ENCODE measurements at regions not wholly inside any gene's neighbourhood (a gene's known extent, or its start where the extent isn't known, plus 50 kb on each side); places are given as distances from the start of the nearest gene placed in this dataset.

DNA sequence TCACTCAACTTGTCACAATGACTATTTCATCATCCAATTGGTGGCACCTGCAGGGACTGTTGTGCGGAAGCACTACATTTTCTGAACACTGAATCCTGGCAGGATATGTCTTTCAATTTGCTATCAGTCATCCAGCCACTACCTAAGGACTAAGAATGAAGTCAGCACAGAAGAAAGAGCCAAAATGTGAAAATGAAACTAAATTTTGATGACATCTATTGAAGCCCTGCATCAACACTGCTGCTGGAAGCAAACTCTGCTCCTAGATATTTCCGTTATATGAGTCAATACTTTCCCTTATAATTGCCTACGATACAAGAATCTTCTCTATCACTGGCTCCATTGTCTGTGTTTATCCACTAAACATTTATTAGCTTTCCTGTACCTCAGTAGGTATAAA lies 917.9 kb downstream of the RAPGEF2 start:
- Histone ChIP-seq H3K79me2 (ENCODE audit: control insufficient read depth in 1 of 2, insufficient read depth in 2 of 2, low read length in 2 of 2) (no peaks in the 10 kb centered on the region), H4K5ac (ENCODE audit: insufficient read length, low read depth, low read length) (no peak overlapping the region), H3K56ac (replicated peaks; ENCODE audit: insufficient read length, low read depth, low read length) (no peak overlapping the region), H3K14ac (ENCODE audit: insufficient read length) (no peak overlapping the region), H3K18ac (ENCODE audit: extremely low read depth, low read length) (no peak overlapping the region), H2BK120ac (replicated peaks; ENCODE audit: low read depth, low read length) (no peak overlapping the region), H2BK12ac (ENCODE audit: low read depth, low read length) (no peak overlapping the region), H4K8ac (ENCODE audit: extremely low read depth, insufficient read depth, low read length) (no peak overlapping the region), H3K4ac (replicated peaks; ENCODE audit: insufficient read length, low read depth, low read length) (no peak overlapping the region), H3K36me3 (ENCODE audit: control insufficient read depth in 2 of 4, insufficient read depth in 4 of 4, low read length in 3 of 4) (peaks cover 0 to 2% (median 0%) of the 10 kb centered on the region in 4 experiments; a peak in 1 of 8 replicates), H3K9me3 (ENCODE audit: insufficient read depth in 2 of 2, low read depth in 1 of 2, low read length in 1 of 2) (no peaks in the 10 kb centered on the region; a peak in 1 of 4 replicates), H2BK15ac (ENCODE audit: low read length) (no peak overlapping the region), H2AK5ac (ENCODE audit: low read depth, low read length) (no peak overlapping the region), H2AFZ (ENCODE audit: low read length) (no peak overlapping the region), H2BK20ac (ENCODE audit: low read length) (no peak overlapping the region), H3K27ac (ENCODE audit: low read depth, low read length) (no peak overlapping the region), H3K79me1 (ENCODE audit: low read depth, low read length) (no peaks in the 10 kb centered on the region), H3K23ac (ENCODE audit: insufficient read length) (no peak overlapping the region), H4K91ac (replicated peaks; ENCODE audit: insufficient read length, low read length) (no peak overlapping the region), H3K9ac (replicated peaks in 1 of 4; ENCODE audit: extremely low read depth in 1 of 4, low read depth in 3 of 4, low read length in 3 of 4) (no peak overlapping the region), H3K4me2 (ENCODE audit: insufficient read depth in 1 of 2, low read depth in 2 of 2, low read length in 2 of 2) (no peak overlapping the region), H3K27me3 (replicated peaks in 1 of 4; ENCODE audit: control insufficient read depth in 3 of 4, extremely low read depth in 1 of 4, insufficient read depth in 3 of 4, low read length in 3 of 4) (no peaks in the 10 kb centered on the region), H3K4me1 (replicated peaks in 1 of 4; ENCODE audit: control insufficient read depth in 3 of 4, insufficient read depth in 4 of 4, low read length in 3 of 4) (no peaks in the 10 kb centered on the region; a peak in 1 of 7 replicates), H4K20me1 (replicated peaks in 1 of 2; ENCODE audit: control insufficient read depth in 1 of 2, insufficient read depth in 2 of 2, low read length in 2 of 2) (no peaks in the 10 kb centered on the region), H3K4me3 (ENCODE audit: extremely low read depth in 1 of 4, insufficient read depth in 2 of 4, low read depth in 3 of 4, low read length in 4 of 4) (no peak overlapping the region), H3K23me2 (ENCODE audit: low read depth, low read length) (no peaks in the 10 kb centered on the region), H2BK5ac (ENCODE audit: low read depth, low read length) (no peak overlapping the region)
- no peak for DNase-seq (ENCODE audit: low read depth in 1 of 2, low spot score in 2 of 2)
- WGBS, 2 experiments (ENCODE audit: extremely low coverage in 1 of 2, insufficient coverage in 1 of 2, insufficient read length in 1 of 2, insufficient replicate concordance in 2 of 2, low coverage in 1 of 2, low lambda C conversion rate in 2 of 2, missing lambda C conversion rate in 1 of 2): 97% methylated on average over 3 of the region's 3 CpGs; no CpG with 5 or more reads in 1 of the 2 experiments
- POLR2A ChIA-PET (ENCODE audit: partially characterized antibody): no interaction called here
- CTCF ChIA-PET (ENCODE audit: partially characterized antibody): no interaction called here
- FAIRE-seq: no peak
- no peak for TF ChIP-seq TBP (IDR thresholded peaks at IDR 0.05; ENCODE audit: low read depth, low read length)
- no peak for TF ChIP-seq FOSL1 (IDR thresholded peaks at IDR 0.05; ENCODE audit: insufficient read depth, low read depth, low read length)
- no peak for TF ChIP-seq SIX5 (IDR thresholded peaks at IDR 0.05; ENCODE audit: low read depth, low read length)
- no peak for TF ChIP-seq HDAC6 (IDR thresholded peaks at IDR 0.05; ENCODE audit: low read depth, low read length)
- TF ChIP-seq SAP30 (IDR thresholded peaks at IDR 0.05; ENCODE audit: insufficient read depth, insufficient replicate concordance, low read length): no peak
- TF ChIP-seq TAF1 (IDR thresholded peaks at IDR 0.05; ENCODE audit: low read depth, low read length): no peak
- TF ChIP-seq, protein P1, sequence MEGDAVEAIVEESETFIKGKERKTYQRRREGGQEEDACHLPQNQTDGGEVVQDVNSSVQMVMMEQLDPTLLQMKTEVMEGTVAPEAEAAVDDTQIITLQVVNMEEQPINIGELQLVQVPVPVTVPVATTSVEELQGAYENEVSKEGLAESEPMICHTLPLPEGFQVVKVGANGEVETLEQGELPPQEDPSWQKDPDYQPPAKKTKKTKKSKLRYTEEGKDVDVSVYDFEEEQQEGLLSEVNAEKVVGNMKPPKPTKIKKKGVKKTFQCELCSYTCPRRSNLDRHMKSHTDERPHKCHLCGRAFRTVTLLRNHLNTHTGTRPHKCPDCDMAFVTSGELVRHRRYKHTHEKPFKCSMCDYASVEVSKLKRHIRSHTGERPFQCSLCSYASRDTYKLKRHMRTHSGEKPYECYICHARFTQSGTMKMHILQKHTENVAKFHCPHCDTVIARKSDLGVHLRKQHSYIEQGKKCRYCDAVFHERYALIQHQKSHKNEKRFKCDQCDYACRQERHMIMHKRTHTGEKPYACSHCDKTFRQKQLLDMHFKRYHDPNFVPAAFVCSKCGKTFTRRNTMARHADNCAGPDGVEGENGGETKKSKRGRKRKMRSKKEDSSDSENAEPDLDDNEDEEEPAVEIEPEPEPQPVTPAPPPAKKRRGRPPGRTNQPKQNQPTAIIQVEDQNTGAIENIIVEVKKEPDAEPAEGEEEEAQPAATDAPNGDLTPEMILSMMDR (IDR thresholded peaks at IDR 0.05; ENCODE audit: control extremely low read depth in 1 of 3, insufficient read depth in 1 of 3, low read depth in 1 of 3, low read length in 3 of 3): no peak
- TF ChIP-seq HDAC2 (IDR thresholded peaks at IDR 0.05; ENCODE audit: borderline replicate concordance in 1 of 2, low read depth in 2 of 2, low read length in 2 of 2): no peak
- no peak for TF ChIP-seq SIRT6 (IDR thresholded peaks at IDR 0.05; ENCODE audit: low read length)
- TF ChIP-seq YY1 (IDR thresholded peaks at IDR 0.05; ENCODE audit: low read depth, low read length): no peak
- no peak for TF ChIP-seq RFX5 (IDR thresholded peaks at IDR 0.05; ENCODE audit: borderline replicate concordance, low read depth, low read length)
- no peak for TF ChIP-seq SIN3A (conservative IDR thresholded peaks at IDR 0.05 in 1 of 2, IDR thresholded peaks at IDR 0.05 in 1 of 2; ENCODE audit: low read depth in 1 of 2, low read length in 2 of 2)
- no peak for TF ChIP-seq CREB1 (IDR thresholded peaks at IDR 0.05)

Data from H1 (cell line).